ENCODE measurements at regions not wholly inside any gene's neighbourhood (a gene's known extent, or its start where the extent isn't known, plus 50 kb on each side); places are given as distances from the start of the nearest gene placed in this dataset.

DNA sequence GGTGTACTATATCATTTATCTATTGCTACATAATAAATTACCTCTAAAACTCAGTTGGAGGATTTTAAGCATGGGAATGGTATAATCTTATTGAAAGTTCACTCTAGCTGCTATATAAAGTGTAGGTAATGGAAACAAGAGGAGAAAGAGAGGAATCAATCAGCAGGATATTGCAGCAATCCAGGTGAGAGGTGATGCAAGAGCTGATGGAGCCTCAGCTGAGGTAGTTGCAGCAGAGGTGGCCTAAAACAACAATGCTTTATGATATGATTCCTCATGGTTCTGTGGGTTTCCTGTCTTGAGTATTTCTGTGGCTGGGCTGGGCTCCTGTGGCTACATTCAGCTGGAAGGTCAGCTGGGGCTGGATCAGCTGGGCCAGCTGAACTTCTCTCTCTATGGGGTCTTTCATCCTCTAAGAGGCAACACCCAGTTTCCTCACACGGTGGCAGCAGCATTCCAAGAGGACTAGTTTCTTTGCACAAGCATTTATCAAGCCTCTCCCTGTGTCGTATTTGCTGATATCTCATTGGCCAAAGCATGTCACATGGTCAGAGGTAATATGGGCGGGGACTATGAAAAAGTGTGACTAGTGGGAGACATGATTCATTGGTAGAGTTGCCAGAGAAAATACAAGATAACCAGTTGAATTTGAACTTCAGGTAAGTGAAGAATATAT is 135.4 kb upstream of the LARGE1 start:
- no peak for DNase-seq

DNA sequence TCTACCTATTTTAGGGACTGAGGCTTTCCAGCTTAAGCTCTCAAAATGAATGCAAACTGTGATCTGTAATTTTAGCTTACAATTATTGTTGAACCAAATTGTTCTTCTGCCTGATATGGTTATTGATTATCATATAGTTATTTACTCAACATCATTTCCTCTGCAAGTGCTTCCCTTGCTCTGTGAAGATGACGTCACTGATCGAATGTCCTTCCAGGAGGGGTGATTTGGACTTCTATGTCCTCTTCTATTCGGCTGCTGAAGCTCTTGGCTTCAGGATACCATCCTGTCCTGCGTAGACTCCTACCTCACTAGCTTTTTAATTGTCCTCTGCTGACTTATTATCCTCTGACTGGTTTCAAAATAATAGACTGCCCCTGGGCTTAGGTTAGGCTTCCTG is 137.4 kb upstream of the LARGE1 start:
- DNase-seq, result no peak

DNA sequence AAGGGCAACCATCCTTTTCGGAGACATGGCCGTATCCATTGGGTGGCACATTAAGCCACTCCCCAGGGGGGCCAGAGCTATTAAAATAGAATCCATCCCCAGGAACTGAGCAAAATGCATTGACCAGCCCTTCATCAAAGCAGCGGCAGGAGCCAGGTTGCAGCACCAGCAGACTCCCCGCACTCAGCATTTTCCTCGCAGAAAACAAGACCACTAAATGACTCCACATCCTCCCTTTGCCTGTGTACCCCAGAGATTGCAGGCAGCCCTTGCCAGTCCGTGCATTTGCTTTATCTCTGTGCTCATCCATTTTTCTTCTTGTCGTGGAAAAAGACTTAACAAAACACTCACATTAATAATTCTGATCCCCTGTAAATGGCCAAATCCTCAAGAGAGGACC is 144.4 kb upstream of the LARGE1 start:
- DNase-seq, result no peak

DNA sequence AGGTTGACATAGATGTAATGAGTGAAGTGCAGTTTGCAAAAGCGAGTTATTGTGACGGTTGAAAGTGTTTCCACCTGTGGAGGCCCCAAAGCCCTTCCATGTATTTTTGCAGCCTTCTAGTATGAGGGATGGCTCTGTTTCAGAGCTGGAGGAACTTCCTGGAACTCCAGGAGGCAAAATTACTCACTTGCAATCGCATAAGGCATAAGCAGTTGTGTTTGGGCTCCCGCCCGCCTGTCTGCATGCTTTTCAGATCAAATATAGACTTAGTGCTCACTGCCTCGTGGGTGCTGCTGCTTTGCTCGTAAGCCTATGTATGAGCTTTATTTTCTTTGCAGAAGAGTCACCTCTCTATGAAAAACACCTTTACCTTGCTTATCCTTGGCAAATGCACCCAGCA is 146.8 kb upstream of the LARGE1 start:
- DNase-seq, result no peak

DNA sequence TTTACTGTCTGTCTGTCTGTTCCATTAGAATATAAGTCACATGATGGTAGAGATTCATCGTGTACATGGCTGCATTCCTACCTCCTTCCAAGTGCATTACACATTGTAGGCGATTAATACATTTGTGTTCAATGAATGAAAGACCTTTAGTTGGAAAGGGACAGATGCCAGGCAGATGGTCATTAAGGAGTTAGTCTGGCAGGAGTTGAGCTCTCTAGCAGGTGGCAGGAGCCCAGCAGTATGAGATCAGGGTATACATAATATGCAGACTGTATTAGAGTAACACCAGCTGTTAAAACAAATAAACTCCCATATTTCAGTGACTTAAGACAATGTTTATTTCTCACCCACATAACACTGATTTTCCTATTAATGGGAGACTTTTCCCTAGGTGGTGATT is 147.7 kb upstream of the LARGE1 start:
- no peak for DNase-seq

DNA sequence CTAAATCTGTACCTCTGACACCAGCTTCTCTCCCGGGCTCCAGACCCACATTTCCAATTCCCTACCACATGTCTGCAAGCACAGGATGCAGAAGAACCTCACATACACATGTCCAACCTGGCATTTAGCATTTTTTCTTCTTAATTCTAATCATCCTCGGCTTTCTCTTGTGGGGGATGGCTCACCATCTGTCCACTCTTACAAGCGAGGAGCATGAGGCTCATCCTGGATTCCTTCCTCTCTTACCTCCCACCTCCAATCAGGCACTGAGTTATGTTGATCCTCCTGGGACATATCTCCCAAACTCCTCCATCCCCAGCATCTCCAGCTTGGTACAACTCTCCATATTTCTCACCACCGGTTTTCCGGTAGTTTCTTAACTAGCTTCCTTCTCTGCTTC is 149.8 kb upstream of the LARGE1 start:
- DNase-seq, result no peak

DNA sequence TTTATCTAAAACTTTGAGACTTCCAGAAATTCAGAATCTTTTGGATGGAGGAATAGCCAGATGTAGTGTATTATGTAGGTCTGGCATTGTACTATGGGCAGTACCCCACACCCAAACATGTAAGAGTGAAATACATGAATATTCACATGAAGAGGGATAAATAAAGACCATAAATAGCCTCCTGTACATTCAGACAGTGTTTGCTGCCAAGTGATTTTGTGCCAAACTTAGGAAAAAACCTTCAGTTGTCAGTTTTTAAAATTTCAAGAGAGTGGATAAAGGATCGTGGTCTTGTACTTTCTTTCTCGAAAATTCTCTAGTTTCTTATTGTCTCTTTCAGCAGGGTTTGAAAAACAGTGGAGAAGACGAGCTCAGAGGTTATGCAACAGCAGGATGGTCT is 150.3 kb upstream of the LARGE1 start:
- no peak for DNase-seq

DNA sequence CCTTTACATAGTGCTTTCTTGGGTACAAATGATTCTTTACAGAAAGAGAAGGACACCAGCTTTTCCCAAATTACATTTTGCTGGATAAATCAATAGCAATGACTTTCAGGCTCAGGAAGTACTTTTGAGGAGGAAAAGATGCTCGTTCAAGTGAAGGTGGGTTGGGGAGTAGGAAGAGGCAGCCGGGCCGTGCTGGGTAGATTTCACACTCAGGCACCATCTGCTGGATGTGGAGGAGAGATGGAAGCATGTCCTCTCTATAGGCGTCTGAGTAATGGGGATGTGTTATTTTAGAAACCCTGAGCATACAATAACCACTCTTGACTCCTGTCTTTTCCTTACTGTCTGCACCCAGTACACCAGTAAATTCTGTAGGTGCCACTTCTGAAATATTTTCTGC is 152.3 kb upstream of the LARGE1 start:
- no peak for DNase-seq

DNA sequence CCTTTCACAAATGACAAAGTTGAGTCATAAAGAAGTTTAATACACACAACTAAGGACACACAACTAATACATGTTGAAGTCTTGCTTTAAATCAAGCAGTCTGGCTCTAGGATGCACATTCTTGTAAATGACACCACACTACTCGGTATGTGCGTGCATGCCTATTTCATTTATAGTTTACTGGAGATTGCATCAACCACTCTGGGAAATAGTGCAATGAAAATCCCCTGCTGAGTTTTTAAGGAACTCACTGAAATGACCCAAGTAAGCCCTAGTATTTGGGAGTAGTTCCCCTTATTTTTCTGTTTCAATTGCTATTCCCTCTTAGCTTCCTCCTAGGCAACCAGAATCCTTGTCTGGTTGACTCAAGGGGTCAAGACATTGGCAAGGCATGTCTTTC is 160.2 kb upstream of the LARGE1 start:
- DNase-seq, result no peak

DNA sequence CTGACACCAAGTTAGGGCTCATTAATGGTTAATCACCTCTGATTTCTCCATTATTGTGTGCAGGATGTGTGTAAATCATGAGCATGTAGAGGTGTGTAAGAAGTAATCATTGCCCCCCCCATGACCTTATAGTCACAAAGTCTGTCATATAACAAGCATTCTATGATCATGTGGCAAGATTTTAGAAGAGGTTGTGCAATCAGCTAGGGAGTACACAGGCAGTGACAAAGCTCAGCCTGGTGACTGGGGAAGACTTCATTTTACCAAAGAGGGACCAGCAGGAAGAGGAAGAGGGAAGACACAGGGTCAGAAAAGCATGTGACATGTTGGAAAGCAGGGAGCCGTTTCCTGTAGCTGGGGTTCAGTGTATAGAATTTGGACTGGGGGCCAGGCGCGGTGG is 176.5 kb upstream of the LARGE1 start:
- DNase-seq, result no peak

DNA sequence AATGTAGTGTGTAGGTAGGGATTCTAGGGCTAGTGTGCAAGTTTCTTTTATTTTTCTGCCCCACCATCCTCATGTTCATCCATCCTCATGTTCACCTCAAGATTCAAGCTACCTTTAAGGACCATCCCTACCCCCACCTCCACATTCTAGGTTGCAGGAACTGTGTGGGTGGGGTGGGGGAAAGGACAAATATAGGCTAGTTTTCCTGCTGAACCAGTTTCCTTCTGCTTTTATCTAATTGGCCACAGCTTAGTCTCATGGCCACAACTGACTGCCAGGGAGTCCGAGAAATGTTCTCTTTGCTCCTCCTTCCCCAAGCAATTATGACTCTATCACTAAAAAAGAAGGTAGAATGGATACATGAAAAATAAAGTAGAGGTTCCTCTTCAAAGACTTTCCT is 179.0 kb upstream of the LARGE1 start:
- DNase-seq, result no peak

DNA sequence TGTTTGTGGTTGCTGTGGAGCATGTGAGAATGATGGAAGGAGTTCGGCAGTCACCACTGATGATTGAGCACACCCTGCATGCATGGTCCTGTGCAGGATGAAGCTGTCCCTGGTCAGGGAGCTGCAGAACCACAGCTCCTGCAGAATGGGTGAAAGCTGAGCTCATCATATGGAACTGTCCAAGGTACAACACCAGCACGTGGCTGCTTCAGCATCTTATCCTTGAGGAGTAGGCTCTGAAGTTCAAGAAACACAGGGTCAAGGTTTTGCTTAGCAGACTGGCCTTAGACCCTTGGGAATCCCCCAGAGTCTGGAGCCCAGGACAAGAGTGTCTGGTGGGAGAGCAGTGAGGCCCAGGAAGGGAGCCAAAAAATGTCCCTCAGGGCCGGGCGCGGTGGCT is 182.4 kb upstream of the LARGE1 start:
- DNase-seq, result no peak

DNA sequence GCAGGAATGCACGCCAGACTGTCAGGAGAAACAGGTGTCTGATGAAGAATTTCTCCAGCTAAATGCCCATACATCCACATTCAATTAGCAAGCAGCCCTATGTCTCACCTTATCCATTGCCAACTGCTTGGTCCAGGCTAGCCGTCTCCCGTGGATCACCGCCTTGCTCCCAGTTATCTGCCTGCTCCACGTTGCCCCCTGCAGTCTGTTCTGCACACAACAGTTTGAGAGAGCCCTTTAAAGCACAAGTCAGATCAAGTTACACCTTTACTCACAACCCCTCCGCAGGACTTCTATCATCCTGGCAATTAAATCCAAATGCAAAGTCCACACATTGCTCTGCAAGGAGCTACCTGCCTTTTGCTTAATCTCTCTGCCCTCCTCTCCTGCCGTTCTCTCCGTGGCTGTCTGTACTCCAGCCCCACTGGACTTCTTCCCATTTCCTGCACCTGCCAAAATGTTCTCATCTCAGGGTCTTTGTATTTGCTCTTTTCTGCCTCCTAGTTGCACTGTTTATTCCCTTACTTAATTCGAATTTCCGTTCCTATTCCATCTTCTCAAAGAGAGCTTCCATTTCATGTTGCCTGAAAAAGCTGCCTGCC is 185.3 kb upstream of the LARGE1 start:
- DNase-seq, result no peak

DNA sequence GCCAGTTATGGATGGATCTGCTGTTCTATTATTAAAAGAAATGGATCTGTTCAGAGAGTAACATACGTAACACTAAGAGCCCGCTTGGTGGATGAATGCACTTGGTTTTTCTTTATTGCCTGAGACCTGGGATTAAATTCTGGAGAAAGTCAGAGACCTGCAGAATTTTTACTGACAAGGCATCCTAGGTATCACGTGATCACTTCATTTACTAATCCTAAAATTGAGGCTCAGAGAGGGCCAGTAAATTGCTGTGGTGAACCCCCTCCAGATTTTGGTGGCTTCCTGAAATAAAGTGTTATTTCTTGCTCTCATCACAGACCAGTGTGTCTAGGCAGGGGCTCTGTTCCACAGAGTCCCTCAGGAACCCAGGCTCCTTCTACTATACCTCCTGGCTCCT is 187.9 kb upstream of the LARGE1 start:
- no peak for DNase-seq

DNA sequence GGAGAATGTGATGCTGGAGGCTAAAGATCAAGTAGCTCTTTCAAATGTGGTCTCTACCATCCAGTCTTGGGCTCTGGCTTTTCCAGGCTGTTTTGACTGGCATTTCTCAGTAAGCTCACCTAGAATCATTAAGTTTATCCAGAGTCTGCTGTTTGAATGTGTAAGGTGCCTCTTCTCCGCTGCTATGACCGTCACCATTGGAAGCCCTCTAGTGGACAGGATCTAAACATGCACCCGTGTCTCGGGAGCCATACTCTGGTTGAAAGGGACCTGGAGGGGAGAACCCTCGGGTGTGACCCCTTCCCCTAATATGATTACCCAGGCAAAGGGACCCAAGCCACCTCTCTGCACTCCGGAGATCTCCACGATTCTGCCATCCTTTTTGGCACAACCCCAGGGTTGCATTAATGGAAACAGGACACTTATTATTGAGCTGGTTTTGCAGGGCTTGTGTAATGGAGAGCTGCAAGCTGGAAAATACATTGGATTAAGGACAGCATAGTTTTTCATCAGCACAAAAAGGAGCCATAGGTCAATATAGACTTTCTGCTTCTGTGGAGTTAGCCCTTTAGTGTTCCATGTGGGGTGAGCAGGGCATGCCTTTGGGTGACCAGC is 191.0 kb upstream of the LARGE1 start:
- DNase-seq, result no peak

DNA sequence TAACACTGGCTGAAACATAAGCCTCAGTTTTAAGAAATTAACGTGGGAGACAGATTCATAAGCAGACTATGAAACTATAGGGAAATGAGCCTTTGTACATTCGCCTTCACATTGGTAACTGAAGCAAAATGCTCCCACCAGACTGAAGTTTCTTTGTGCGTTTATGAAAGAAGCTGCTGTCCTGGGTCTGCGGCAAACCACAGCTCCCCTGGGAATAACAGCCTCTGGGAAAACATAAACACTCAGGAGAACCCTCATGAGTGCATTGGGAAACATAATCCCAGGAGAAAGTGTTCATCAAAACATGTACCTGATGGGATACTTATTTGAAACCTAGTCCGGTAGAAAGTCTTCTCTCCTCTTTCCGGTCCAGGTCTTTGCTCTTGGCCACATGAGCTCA is 193.1 kb upstream of the LARGE1 start:
- DNase-seq, result no peak

DNA sequence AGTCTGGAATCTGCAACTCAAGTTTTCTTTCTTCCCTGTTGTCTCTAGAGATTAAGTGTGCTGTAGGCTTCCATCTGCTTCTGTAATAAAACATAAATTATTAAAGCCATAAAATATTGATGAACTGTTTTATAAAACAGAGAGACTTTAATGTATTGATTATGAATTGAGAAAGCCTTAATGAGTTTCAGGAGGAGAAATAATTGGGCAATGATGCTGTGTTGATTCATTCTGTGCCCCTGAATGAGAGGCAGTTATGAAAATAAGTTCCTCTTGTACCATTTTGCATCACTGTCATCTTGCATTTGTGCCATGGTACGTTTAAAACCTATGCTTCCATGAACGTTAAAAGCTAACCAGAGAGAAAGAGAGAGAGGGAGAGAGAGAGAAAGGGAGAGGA is 194.1 kb upstream of the LARGE1 start:
- DNase-seq, result no peak

DNA sequence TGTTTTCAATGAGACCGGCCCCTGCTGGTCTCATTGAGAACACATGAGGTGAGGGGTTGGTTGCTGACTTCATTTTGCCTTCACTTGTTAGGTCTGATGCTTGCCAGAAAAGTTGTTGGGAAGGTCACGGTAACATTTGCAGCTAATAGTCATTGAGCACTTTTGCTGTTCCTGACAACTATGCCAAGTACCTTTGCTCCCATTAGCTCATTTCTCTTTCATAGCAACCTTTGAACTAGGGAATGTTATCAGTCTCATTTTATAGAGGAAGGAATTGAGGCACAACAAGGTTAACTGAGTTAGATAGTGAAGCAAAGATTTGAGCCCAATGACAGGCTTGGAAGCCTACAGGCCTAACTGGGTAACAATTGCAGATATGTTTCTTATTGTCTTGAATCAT is 195.4 kb upstream of the LARGE1 start:
- DNase-seq, result no peak

DNA sequence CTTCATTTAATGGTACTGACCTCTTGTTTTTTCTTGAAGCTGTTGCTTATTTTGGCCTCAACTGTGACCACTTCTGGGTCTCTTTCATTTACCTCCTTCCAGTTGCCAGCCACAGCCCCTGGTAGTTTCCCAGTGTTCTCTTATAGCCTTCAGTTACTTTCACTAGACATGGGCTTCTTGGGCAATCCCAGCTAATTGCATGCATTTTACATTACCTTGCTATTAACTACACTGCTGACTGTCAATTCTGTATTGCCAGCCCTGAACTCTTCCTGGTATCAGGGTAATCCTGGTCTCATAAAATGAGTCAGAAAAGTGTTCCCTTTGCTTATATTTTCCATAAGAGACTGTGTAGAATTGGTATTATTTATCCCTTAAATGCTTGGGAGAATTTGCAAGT is 195.8 kb upstream of the LARGE1 start:
- no peak for DNase-seq

DNA sequence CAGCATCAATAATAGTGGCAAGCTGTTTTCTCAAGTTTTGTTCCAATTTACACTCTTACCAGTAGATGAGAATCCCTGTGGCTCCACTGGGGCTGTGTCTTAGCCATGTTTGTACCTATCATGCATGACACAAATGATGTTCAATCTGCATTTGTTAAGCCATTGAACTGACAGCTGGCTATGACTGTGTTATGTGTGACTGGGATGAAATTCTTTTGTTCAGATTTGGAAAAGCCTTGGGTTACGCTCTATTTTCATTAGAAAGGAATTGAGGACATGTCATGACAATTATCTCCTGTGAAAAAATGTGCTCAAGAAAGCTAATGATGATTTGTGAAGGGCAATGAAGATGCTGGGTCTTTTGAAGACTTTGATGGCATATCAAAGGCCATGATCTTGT is 201.8 kb upstream of the LARGE1 start:
- no peak for DNase-seq

DNA sequence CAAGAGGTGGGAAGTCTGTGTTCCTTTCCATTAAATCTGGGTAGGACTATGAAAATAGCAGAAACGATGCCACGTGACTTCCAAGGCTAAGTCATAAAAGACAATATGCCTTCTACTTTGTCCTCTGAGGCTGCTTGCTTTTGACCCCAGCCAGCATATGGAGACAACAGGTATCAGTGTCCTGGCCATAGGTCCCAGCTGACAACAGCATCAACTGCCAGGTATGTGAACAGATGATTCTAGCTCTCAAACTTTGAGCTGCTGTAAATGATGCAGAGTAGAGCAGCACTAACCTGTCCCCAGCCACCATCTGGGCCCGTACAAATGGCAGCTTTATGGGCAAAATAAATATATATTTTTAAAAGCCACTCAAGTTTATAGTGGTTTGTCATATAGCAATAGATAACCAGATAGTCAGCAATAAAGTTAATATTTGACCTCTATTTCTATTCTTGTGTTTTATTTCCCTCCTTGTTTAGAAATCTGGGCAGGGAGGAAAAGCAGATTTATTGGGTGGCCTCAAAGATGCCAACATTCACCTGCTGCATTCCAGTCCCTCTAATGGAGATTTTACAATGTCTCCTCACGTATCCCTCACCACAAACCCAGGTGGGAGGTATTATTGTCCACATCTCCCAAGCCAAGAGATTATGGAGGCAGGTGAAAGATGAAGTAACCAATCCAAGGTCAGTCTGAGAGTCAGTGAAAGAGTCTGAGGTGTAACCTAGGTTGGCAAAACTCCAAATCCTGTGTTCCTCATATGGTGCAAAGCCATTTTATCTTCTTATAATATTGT is 209.6 kb upstream of the LARGE1 start:
- DNase-seq, result no peak

DNA sequence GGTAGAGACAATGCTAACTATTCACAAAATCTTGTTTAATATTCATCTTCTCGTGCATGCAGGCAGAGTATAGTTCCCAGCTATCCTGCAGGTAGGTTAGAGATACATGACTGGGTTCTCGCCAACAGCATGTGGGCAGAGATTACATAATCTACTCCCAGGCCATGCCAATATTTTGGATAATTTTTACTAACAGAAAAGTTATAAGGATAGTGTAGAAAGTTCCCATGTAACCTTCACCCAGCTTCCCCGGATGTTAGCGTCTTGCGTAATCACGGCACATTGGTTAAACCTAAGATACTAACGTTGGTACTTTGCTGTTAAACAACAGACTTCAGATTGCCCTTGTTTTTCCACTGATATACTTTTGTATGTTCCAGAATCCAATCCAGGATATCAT is 215.5 kb upstream of the LARGE1 start:
- DNase-seq, result no peak

DNA sequence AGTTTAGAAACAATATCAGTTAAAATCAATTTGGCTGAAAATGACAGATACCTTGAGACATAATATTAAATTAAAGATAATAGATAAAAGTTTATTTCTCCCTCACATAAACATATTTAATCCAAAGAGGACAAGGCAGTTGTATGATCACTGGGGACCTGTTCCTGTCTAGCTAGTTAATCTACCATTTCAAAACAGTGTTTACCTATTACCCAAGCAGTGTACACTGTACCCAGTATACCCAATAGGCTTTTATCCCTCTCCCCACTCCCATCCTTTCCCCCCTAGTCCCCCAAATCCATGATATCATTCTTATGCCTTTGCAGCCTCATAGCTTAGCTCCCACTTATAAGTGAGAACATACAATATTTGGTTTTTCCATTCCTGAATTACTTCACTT is 229.7 kb upstream of the LARGE1 start:
- DNase-seq, result no peak

DNA sequence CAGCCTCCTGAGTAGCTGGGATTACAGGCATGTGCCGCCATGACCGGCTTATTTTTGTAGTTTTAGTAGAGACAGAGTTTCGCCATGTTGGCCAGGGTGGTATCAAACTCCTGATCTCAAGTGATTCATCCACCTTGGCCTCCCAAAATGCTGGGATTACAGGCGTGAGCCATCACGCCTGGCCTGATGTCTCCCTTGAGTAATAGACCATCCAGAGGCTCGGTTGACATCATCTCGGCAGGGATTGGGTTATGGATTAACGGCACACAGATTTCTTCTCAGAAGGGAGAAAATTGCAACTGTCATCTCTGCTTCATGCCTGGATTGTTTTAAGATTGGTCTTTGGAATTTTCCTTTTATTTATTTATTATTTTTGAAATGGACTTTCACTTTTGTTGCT is 239.2 kb upstream of the LARGE1 start:
- DNase-seq, result no peak

All from T-helper 1 cell (primary cell).